ENCODE measurements at regions not wholly inside any gene's neighbourhood (a gene's known extent, or its start where the extent isn't known, plus 50 kb on each side); places are given as distances from the start of the nearest gene placed in this dataset.
"Not testable (repeated sequence)": the region's sequence is repeated elsewhere in the genome, so short reads cannot be mapped to it uniquely, and the experiment has no call there.

GRCh38 chr7:120014301-120014700, 258.7 kb upstream of the KCND2 start:
- not testable (repeated sequence) for DNase-seq (ENCODE audit: low read depth)

DNA sequence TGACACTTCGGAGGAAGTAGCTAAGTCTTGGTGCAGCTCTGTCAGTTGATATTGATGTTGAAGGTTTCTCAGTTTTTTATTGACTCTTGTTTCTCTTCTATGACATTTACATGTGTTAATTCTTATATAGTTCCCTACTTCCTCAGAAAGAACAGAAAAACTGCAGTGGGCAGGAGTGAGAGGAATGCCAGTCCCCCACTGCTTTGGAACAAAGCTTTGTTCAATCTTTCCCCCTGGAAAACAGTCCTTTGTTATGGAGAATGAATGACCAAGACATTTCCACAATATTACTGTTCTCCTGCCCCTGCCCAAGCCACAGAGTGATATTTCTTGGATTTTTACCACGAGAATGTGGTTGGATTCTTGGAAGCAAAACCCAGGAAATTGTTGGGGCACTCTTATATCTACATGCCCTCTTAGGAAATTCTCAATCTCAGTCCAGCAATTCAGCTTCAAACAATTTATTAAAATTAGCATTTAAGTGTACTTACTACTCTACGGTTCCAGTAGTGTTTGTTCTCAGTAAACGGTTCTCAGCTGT, 258.0 kb upstream of the KCND2 start:
- DNase-seq (ENCODE audit: low read depth): no peak

- DNase-seq (ENCODE audit: low read depth): no peak
These were observed 251.9 kb upstream of the KCND2 start for GRCh38 chr7:120021085-120021484.

DNA sequence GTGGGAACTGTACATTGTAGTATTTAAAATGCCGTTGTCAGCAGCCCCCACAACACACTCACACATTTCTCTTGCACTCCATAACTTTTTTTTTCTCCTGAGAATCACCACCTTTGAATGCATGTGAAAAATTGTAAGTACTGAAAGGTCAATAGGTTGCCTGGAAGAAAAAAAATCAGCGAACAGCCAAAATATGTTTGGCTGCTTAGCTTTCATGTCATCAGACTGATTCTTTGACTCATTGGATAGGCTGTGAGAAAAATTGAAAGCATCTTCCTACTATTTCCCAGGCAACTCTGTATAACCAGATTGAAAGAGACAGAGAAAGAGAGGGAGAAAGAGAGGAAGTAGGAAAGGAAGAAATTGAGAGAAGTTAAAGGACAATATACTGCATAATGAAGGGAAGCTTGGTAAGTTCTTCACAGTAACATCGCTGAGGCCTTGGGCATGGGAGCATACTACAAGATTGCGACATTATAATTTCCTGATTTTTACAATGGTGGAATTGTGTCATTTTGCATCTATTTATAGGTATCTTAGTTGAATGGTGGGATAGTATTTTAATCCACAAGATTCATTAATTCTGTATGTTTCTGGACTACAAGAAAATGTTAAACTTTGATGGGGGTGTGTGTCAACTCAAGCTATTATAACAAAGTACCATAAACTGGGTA, 249.3 kb upstream of the KCND2 start:
- no peak for DNase-seq (ENCODE audit: low read depth)

GRCh38 chr7:120028636-120029035, 244.3 kb upstream of the KCND2 start:
- no peak for DNase-seq (ENCODE audit: low read depth)

GRCh38 chr7:120030876-120031275, 242.1 kb upstream of the KCND2 start:
- no peak for DNase-seq (ENCODE audit: low read depth)

- no peak for DNase-seq (ENCODE audit: low read depth)
These were observed 239.9 kb upstream of the KCND2 start for GRCh38 chr7:120033114-120033513.

DNA sequence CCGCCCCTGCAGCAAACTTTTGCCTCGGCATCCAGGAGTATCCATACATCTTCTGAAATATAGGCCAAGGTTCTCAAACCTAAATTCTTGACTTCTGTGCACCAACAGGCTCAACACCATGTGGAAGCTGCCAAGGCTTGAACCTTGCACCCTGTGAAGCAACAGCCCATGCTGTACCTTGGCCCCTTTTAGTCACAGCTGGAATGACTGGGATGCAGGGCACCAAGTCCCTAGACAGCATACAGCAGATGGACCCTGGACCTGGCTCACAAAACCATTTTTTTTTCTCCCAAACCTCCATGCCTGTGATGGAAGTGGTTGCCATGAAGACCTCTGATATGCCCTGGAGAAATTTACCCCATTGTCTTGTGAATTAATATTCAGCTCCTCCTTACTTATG, 233.8 kb upstream of the KCND2 start:
- no peak for DNase-seq (ENCODE audit: low read depth)

GRCh38 chr7:120041798-120042197, 231.2 kb upstream of the KCND2 start:
- no peak for DNase-seq (ENCODE audit: low read depth)

GRCh38 chr7:120043250-120043649, 229.7 kb upstream of the KCND2 start:
- DNase-seq (ENCODE audit: low read depth): no peak

GRCh38 chr7:120052884-120053382, 220.0 kb upstream of the KCND2 start:
- DNase-seq (ENCODE audit: low read depth): peak; percentile 40

GRCh38 chr7:120053390-120053961, 219.5 kb upstream of the KCND2 start:
- peak; percentile 17 for DNase-seq (ENCODE audit: low read depth)

- DNase-seq (ENCODE audit: low read depth): no peak
These were observed 218.4 kb upstream of the KCND2 start for GRCh38 chr7:120054376-120055100.

- peak; percentile 12 for DNase-seq (ENCODE audit: low read depth)
These were observed 217.7 kb upstream of the KCND2 start for GRCh38 chr7:120055300-120055699.

DNA sequence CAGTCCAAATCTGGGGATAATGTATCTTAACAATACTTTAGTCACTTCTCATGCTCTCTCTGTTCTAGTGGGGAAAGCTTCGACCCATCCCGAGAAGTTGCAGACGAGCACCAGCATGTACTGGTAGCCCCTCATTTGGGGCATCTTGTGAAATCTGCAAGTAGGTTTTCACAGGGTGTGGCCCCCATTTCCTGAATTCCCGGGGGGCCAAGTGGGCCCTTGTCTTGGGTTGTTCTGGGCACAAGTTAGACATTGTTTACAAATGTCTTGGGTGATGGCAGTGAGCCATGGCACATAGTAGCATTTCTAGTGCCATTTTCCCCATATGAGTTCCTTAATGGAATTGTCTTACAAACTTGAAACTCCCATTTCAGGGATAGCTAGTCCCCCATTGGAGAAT, 216.7 kb upstream of the KCND2 start:
- DNase-seq (ENCODE audit: low read depth): no peak

DNA sequence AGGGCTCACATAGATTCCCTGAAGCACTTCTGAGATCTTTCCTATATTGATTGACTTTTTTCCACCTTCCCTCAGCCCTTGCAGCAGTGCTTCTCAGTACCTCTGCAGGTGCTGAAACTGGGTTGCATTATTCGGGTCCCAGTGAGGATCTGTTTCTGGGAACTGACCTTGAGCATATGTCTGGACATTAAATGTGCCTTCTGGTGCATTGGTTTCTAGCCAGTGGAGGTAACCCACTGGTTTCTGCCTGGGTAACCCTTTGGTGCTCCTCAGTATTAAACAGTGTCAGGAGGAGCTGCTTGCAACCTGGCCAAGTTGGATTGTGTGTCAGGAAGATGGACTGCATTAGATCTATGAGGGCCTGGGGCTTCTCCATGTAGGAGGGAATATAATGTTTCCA, 213.3 kb upstream of the KCND2 start:
- DNase-seq (ENCODE audit: low read depth): no peak

- no peak for DNase-seq (ENCODE audit: low read depth)
These were observed 212.7 kb upstream of the KCND2 start for GRCh38 chr7:120060281-120060680.

GRCh38 chr7:120060875-120061274, 212.1 kb upstream of the KCND2 start:
- DNase-seq (ENCODE audit: low read depth): no peak

- DNase-seq (ENCODE audit: low read depth): peak; percentile 29
These were observed 208.4 kb upstream of the KCND2 start for GRCh38 chr7:120064565-120064964.

- not testable (repeated sequence) for DNase-seq (ENCODE audit: low read depth)
These were observed 206.1 kb upstream of the KCND2 start for GRCh38 chr7:120066898-120067297.

DNA sequence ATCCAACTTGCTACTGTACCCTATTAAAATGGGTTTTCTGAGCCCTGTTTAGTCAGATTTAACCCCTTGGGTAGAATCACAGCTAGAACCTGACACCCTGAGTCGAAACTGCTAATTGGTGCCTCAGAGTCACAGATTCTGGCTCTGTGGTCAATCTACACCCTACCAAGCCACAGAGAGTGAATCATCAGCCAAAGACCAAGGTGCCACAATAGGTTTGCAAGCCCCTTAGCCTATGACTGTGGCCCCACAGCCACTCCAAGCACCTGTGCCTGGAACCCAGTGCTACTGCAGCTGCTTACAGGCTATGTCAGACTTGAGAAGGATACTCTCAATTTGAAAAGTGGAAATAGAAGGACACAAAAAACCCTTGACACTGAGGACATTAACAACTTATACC, 202.8 kb upstream of the KCND2 start:
- no peak for DNase-seq (ENCODE audit: low read depth)

DNA sequence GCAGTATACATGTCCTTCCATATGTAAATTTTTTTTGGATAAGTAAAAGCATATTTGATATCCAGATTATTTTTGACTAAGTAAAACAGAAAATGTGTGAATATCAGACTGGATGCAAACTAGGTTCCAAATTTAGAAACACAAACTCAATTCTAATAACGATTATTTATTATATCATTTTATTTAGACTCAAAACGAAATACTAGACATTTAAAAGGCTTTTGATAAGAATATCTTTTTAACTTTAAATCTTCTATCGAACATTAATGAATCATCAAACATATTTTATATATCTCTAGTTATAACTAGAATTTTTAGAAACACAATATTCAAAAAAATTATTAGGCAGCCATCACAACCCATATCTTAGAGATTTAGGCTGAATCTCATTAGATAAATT, 195.2 kb upstream of the KCND2 start:
- no peak for DNase-seq (ENCODE audit: low read depth)

DNA sequence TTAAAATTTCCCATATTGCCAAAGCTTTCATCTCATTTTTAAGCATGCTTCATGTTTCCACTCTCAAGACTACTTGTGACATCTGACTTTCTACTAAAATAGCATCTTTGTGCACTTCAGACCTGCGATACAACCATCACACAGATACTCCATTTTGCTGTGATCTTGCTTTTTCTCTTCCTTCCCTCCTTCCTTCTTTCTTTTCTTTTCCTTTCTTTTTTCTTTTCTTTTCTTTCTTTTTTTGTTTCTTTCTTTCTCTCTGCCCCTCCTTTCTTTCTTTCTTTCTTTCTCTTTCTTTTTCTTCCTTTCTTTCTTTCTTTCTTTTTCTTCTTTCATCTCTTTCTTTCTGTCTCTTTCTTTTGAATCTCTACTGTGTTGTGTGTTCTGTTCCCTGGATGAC, 194.0 kb upstream of the KCND2 start:
- no peak for DNase-seq (ENCODE audit: low read depth)

Measured in fibroblast of the conjunctiva (primary cell).